HCT116 (cell line): ENCODE measurements at regions not wholly inside any gene's neighbourhood (a gene's known extent, or its start where the extent isn't known, plus 50 kb on each side); places are given as distances from the start of the nearest gene placed in this dataset.

Experiments used
- ATAC-seq: fragments of 200-7000 bp; cut with Tn5 transposase; 2 replicates; pipeline ENCODE4 v1.9.1; 2020; ENCODE audit warnings: mild to moderate bottlenecking, moderate library complexity
- BruUV-seq: library from RNA; stranded (reverse); fragments of 400-500 nt; replicated peaks from 2 replicates; lab custom pipeline; 2021; lab: Mats Ljungman, UMichigan
- CTCF ChIA-PET: fragments of 300-600 bp; sonication (Branson Sonifier 250); formaldehyde crosslinking; loops from one replicate; lab custom pipeline; 2021; ENCODE audit warnings: antibody characterized with exemption; lab: Charles Lee
- POLR2A ChIA-PET: fragments of 300-600, 350-600 bp; sonication (Branson Sonifier 250); formaldehyde crosslinking; loops from one replicate; lab custom pipeline; 2021; ENCODE audit warnings: antibody characterized with exemption; lab: Charles Lee
- RAD21 ChIA-PET, 2 experiments: fragments of 300-600 bp; sonication (Branson Sonifier 250); formaldehyde crosslinking; loops; one replicate each; lab custom pipeline; 2023; ENCODE audit warnings: low total read pairs in 2 of 2; ENCODE audit not compliant: uncharacterized antibody in 2 of 2, unreplicated experiment in 2 of 2, low non-redundant PET in 1 of 2; lab: Charles Lee
- DNase-seq: peaks from one replicate; pipeline ENCODE4 v3.0.0-alpha.2; 2010; ENCODE audit warnings: low read depth, low spot score
- H2AFZ ChIP-seq: fragments of 200-600 bp; shearing (Covaris generic), sonication (generic); 2 replicates; pipeline ENCODE4 v1.6.1; 2017; ENCODE audit warnings: low read depth, mixed run types, mixed read lengths, antibody characterized with exemption, low read length; ENCODE audit not compliant: poor library complexity, severe bottlenecking
- H3K27ac ChIP-seq: 2 replicates; pipeline ENCODE4 v1.5.1; 2012; ENCODE audit warnings: low read depth, low read length
- H3K27me3 ChIP-seq: fragments of 200-600 bp; sonication (generic); 2 replicates; pipeline ENCODE4 v1.6.1; 2016; ENCODE audit warnings: mixed run types, low read length, mixed read lengths; ENCODE audit not compliant: insufficient read depth
- H3K36me3 ChIP-seq, 2 experiments: fragments of 200-500 bp in 1 of 2; fragments of 200-600 bp in 1 of 2; sonication (Bioruptor generic) in 1 of 2; sonication (generic) in 1 of 2; 2 replicates each; pipeline versions ENCODE4 v1.5.1 to v1.6.1; 2014 to 2016; ENCODE audit warnings: low read length in 2 of 2, inconsistent platforms in 1 of 2, mixed read lengths in 1 of 2, mixed run types in 1 of 2; ENCODE audit not compliant: insufficient read depth in 2 of 2, control insufficient read depth in 1 of 2
- H3K4me1 ChIP-seq, 2 experiments: fragments of 200-600 bp in 1 of 2; sonication (generic) in 1 of 2; 2 replicates each; pipeline versions ENCODE4 v1.5.1 to v1.6.1; 2012 to 2017; ENCODE audit warnings: low read length in 2 of 2, inconsistent platforms in 1 of 2, mild to moderate bottlenecking in 1 of 2, mixed read lengths in 1 of 2, mixed run types in 1 of 2, moderate library complexity in 1 of 2; ENCODE audit not compliant: insufficient read depth in 2 of 2, control insufficient read depth in 1 of 2
- H3K4me2 ChIP-seq: fragments of 200-600 bp; sonication (generic); 2 replicates; pipeline ENCODE4 v1.6.1; 2017; ENCODE audit warnings: mixed run types, low read length, mixed read lengths
- H3K4me3 ChIP-seq, 2 experiments: fragments of 200-600 bp in 1 of 2; sonication (generic) in 1 of 2; replicated peaks in 1 of 2; 2 replicates each; pipeline ENCODE4 v1.5.1; 2011 to 2016; ENCODE audit warnings: low read length in 2 of 2, control low read depth in 1 of 2, low read depth in 1 of 2, mild to moderate bottlenecking in 1 of 2, mixed read lengths in 1 of 2, mixed run types in 1 of 2
- H3K79me2 ChIP-seq: fragments of 200-600 bp; sonication (generic); 2 replicates; pipeline ENCODE4 v1.6.1; 2017; ENCODE audit warnings: mild to moderate bottlenecking, mixed run types, low read length, moderate library complexity, mixed read lengths; ENCODE audit not compliant: insufficient read depth
- H3K9ac ChIP-seq: fragments of 200-600 bp; sonication (generic); 2 replicates; pipeline ENCODE4 v1.6.1; 2016; ENCODE audit warnings: low read length, mixed read lengths
- H3K9me2 ChIP-seq: fragments of 200-600 bp; sonication (generic), shearing (Covaris generic); 2 replicates; pipeline ENCODE4 v1.6.1; 2017; ENCODE audit warnings: mixed run types, mild to moderate bottlenecking, moderate library complexity; ENCODE audit not compliant: insufficient read depth
- H3K9me3 ChIP-seq, 2 experiments: fragments of 200-500 bp in 1 of 2; fragments of 200-600 bp in 1 of 2; sonication (Bioruptor generic) in 1 of 2; sonication (generic) in 1 of 2; 2 replicates each; pipeline ENCODE4 v1.6.1; 2014 to 2017; ENCODE audit warnings: low read length in 2 of 2, mixed read lengths in 2 of 2, inconsistent platforms in 1 of 2, low read depth in 1 of 2, mild to moderate bottlenecking in 1 of 2, mixed run types in 1 of 2, moderate library complexity in 1 of 2; ENCODE audit not compliant: control insufficient read depth in 1 of 2, insufficient read depth in 1 of 2
- H4K20me1 ChIP-seq: fragments of 200-600 bp; sonication (generic), shearing (Covaris generic); 2 replicates; pipeline ENCODE4 v1.6.1; 2017; ENCODE audit warnings: mixed run types, mild to moderate bottlenecking, moderate library complexity; ENCODE audit not compliant: insufficient read depth
- CBX3 ChIP-seq: IDR thresholded peaks from 2 replicates; pipeline ENCODE4 v1.6.1; 2012; ENCODE audit warnings: low read depth
- CEBPB ChIP-seq: IDR thresholded peaks from 2 replicates; pipeline ENCODE4 v1.6.1; 2012; ENCODE audit warnings: low read depth
- ELF1 ChIP-seq: IDR thresholded peaks from 2 replicates; pipeline ENCODE4 v1.6.1; 2012; ENCODE audit warnings: low read depth, borderline replicate concordance
- FOSL1 ChIP-seq: IDR thresholded peaks from 2 replicates; pipeline ENCODE4 v1.6.1; 2012; ENCODE audit warnings: low read depth
- POLR2A ChIP-seq: IDR thresholded peaks from 2 replicates; pipeline ENCODE4 v1.7.0; 2011; ENCODE audit warnings: borderline replicate concordance; ENCODE audit not compliant: insufficient read depth, insufficient read length; ENCODE audit errors: extremely low read depth
- SP1 ChIP-seq: IDR thresholded peaks from 2 replicates; pipeline ENCODE4 v1.6.1; 2012; ENCODE audit warnings: low read depth
- SRF ChIP-seq: IDR thresholded peaks from 2 replicates; pipeline ENCODE4 v1.6.1; 2012; ENCODE audit warnings: low read depth
- TCF7L2 ChIP-seq: IDR thresholded peaks from 2 replicates; pipeline ENCODE4 v1.7.0; 2011; ENCODE audit warnings: borderline replicate concordance, inconsistent platforms; ENCODE audit not compliant: insufficient read depth, insufficient read length; ENCODE audit errors: extremely low read depth
- YY1 ChIP-seq: IDR thresholded peaks from 2 replicates; pipeline ENCODE4 v1.6.1; 2011; ENCODE audit warnings: low read length, low read depth, moderate library complexity, mild to moderate bottlenecking; ENCODE audit not compliant: insufficient replicate concordance; ENCODE audit errors: extremely low read depth
- ZFX ChIP-seq: fragments of 450-650 bp; IDR thresholded peaks from 2 replicates; pipeline ENCODE4 v1.6.1; 2017
- intact Hi-C: fragments of 100-400 bp; cut with micrococcal nuclease; formaldehyde crosslinking; loops from 2 replicates; pipeline ENCODE4 v1.10.0; 2022
- TF ChIP-seq, protein P1 (sequence below): IDR thresholded peaks from 2 replicates; pipeline ENCODE4 v1.6.1; 2011; ENCODE audit warnings: mild to moderate bottlenecking, low read length, moderate library complexity; ENCODE audit not compliant: insufficient replicate concordance; ENCODE audit errors: extremely low read depth
- TF ChIP-seq, protein P2 (sequence below), 3 experiments: fragments of 200-600 bp in 1 of 3; sonication (generic) in 1 of 3; IDR thresholded peaks in 2 of 3; conservative IDR thresholded peaks in 1 of 3; 2 replicates each; pipeline ENCODE4 v1.5.1; 2012 to 2017; ENCODE audit warnings: low read depth in 2 of 3, low read length in 2 of 3, antibody characterized with exemption in 1 of 3, borderline replicate concordance in 1 of 3, control low read depth in 1 of 3, mild to moderate bottlenecking in 1 of 3, mixed read lengths in 1 of 3, mixed run types in 1 of 3, moderate library complexity in 1 of 3; ENCODE audit not compliant: insufficient read depth in 1 of 3
- TF ChIP-seq, protein P3 (sequence below): IDR thresholded peaks from 2 replicates; pipeline ENCODE4 v1.6.1; 2012
- TF ChIP-seq, protein P4 (sequence below): IDR thresholded peaks from 2 replicates; pipeline ENCODE4 v1.6.1; 2012

DNA sequence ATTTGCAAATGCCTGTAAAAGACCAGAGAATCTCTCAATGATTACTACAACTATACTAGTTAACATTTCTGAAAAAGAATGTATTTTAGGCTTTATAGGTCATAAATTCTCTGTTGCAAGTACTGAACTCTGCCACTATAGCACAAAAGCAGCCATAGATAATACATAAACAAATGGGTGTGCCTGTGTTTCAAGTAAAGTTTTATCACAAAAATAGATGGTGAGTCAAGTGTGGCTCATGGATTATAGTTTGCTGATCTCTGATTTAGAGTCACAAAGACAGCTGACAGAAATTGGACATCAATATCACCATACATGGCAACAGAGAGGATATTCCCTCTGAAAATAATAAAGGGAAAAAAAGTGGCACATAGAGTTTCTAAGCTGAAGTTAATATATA is 68.1 kb downstream of the FSCB start:
- no TSS peak for BruUV-seq
- CTCF ChIA-PET = no interaction called here

More for the DNA sequence above, 68.1 kb downstream of the FSCB start:
- intact Hi-C loops = no loop called here
- Histone ChIP-seq H3K4me2 (no peak overlapping the region), H3K4me1 (no peaks in the 10 kb centered on the region), H3K27ac (no peak overlapping the region)
- TF ChIP-seq, protein P1, sequence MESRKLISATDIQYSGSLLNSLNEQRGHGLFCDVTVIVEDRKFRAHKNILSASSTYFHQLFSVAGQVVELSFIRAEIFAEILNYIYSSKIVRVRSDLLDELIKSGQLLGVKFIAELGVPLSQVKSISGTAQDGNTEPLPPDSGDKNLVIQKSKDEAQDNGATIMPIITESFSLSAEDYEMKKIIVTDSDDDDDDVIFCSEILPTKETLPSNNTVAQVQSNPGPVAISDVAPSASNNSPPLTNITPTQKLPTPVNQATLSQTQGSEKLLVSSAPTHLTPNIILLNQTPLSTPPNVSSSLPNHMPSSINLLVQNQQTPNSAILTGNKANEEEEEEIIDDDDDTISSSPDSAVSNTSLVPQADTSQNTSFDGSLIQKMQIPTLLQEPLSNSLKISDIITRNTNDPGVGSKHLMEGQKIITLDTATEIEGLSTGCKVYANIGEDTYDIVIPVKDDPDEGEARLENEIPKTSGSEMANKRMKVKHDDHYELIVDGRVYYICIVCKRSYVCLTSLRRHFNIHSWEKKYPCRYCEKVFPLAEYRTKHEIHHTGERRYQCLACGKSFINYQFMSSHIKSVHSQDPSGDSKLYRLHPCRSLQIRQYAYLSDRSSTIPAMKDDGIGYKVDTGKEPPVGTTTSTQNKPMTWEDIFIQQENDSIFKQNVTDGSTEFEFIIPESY = no peak
- TF ChIP-seq TCF7L2 = no peak
- TF ChIP-seq ZFX = no peak
- no peak for TF ChIP-seq POLR2A
- TF ChIP-seq CBX3 = no peak
- no peak for TF ChIP-seq ELF1
- TF ChIP-seq, protein P2, sequence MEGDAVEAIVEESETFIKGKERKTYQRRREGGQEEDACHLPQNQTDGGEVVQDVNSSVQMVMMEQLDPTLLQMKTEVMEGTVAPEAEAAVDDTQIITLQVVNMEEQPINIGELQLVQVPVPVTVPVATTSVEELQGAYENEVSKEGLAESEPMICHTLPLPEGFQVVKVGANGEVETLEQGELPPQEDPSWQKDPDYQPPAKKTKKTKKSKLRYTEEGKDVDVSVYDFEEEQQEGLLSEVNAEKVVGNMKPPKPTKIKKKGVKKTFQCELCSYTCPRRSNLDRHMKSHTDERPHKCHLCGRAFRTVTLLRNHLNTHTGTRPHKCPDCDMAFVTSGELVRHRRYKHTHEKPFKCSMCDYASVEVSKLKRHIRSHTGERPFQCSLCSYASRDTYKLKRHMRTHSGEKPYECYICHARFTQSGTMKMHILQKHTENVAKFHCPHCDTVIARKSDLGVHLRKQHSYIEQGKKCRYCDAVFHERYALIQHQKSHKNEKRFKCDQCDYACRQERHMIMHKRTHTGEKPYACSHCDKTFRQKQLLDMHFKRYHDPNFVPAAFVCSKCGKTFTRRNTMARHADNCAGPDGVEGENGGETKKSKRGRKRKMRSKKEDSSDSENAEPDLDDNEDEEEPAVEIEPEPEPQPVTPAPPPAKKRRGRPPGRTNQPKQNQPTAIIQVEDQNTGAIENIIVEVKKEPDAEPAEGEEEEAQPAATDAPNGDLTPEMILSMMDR (IDR thresholded peaks at IDR 0.05 in 2 of 3, conservative IDR thresholded peaks at IDR 0.05 in 1 of 3; ENCODE audit: borderline replicate concordance in 1 of 3, insufficient read depth in 1 of 3, low read depth in 2 of 3, low read length in 2 of 3) = no peak
- TF ChIP-seq SP1 = no peak
- no peak for TF ChIP-seq CEBPB
- no peak for TF ChIP-seq YY1
- TF ChIP-seq, protein P3, sequence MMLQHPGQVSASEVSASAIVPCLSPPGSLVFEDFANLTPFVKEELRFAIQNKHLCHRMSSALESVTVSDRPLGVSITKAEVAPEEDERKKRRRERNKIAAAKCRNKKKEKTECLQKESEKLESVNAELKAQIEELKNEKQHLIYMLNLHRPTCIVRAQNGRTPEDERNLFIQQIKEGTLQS = no peak
- TF ChIP-seq SRF = no peak
- no peak for TF ChIP-seq FOSL1
- TF ChIP-seq, protein P4, sequence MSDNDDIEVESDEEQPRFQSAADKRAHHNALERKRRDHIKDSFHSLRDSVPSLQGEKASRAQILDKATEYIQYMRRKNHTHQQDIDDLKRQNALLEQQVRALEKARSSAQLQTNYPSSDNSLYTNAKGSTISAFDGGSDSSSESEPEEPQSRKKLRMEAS = no peak
- TF ChIP-seq, all 23 proteins: peak for 0
- ChIA-PET POLR2A (no interaction called here), RAD21 (no interaction called here)
- DNase-seq (no peak), ATAC-seq (no peak)
- no peaks in the 10 kb centered on the region for H4K20me1 ChIP-seq
- no peak overlapping the region for H2AFZ ChIP-seq
- no peaks in the 10 kb centered on the region for H3K36me3 ChIP-seq
- H3K27me3 ChIP-seq = no peaks in the 10 kb centered on the region
- no peak overlapping the region for H3K4me3 ChIP-seq
- H3K9me2 ChIP-seq = no peaks in the 10 kb centered on the region
- peaks cover 0 to 6% of the 10 kb centered on the region in 2 experiments; a peak in 2 of 4 replicates for H3K9me3 ChIP-seq
- no peak overlapping the region for H3K9ac ChIP-seq
- no peaks in the 10 kb centered on the region for H3K79me2 ChIP-seq
